ENCODE measurements at regions not wholly inside any gene's neighbourhood (a gene's known extent, or its start where the extent isn't known, plus 50 kb on each side); places are given as distances from the start of the nearest gene placed in this dataset.
A peak's percentile ranks its signal among the peaks of the same experiment; 100 is the strongest.

DNA sequence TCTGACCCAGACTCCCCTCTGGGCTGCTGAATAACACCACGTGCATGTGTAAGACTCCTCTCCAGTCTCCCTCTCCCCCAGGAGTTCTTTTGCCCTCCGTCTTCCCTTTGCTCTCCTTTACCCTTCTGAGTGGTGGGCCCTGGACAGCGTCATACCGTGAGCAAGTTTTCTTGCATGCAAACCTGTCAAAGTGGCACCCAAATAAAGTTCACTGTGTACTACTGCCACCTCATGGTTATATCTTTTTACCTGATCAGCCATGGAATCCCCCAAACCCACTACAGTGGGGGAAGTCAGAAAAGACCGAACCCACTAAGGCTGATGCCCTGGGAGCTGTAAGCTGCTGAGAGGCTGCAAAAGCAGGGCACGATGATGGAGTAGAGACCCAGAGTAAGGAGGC is 131.1 kb upstream of the VRK1 start:
- TF ChIP-seq, protein P1, sequence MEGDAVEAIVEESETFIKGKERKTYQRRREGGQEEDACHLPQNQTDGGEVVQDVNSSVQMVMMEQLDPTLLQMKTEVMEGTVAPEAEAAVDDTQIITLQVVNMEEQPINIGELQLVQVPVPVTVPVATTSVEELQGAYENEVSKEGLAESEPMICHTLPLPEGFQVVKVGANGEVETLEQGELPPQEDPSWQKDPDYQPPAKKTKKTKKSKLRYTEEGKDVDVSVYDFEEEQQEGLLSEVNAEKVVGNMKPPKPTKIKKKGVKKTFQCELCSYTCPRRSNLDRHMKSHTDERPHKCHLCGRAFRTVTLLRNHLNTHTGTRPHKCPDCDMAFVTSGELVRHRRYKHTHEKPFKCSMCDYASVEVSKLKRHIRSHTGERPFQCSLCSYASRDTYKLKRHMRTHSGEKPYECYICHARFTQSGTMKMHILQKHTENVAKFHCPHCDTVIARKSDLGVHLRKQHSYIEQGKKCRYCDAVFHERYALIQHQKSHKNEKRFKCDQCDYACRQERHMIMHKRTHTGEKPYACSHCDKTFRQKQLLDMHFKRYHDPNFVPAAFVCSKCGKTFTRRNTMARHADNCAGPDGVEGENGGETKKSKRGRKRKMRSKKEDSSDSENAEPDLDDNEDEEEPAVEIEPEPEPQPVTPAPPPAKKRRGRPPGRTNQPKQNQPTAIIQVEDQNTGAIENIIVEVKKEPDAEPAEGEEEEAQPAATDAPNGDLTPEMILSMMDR (optimal IDR thresholded peaks at IDR 0.05 in 1 of 3, IDR thresholded peaks at IDR 0.05 in 1 of 3, conservative IDR thresholded peaks at IDR 0.05 in 1 of 3; ENCODE audit: extremely low read depth in 1 of 3, insufficient read depth in 2 of 3, low read length in 3 of 3) = peak in 1 of 3 experiments; percentile 19
- no peak for TF ChIP-seq EZH2 (IDR thresholded peaks at IDR 0.05; ENCODE audit: low read length)

Data from keratinocyte (primary cell).